Suprapubic skin (tissue), 4 donors: ENCODE measurements at regions not wholly inside any gene's neighbourhood (a gene's known extent, or its start where the extent isn't known, plus 50 kb on each side); places are given as distances from the start of the nearest gene placed in this dataset.
"Not testable (repeated sequence)": the region's sequence is repeated elsewhere in the genome, so short reads cannot be mapped to it uniquely, and the experiment has no call there.

Experiments used
- DNase-seq, 2 donors: peaks; one replicate each; pipeline ENCODE4 v3.0.0-alpha.2; 2019; ENCODE audit warnings: low spot score in 2 of 2
- H3K27ac ChIP-seq: fragments of 200-600 bp; sonication (generic); one replicate; pipeline ENCODE4 v1.5.1; 2019
- H3K27me3 ChIP-seq: fragments of 200-600 bp; sonication (generic); one replicate; pipeline ENCODE4 v1.5.1; 2019
- H3K36me3 ChIP-seq: fragments of 200-600 bp; sonication (generic); one replicate; pipeline ENCODE4 v1.5.1; 2019
- H3K4me1 ChIP-seq: fragments of 200-600 bp; sonication (generic); one replicate; pipeline ENCODE4 v1.5.1; 2019
- H3K4me3 ChIP-seq: fragments of 200-600 bp; sonication (generic); one replicate; pipeline ENCODE4 v1.5.1; 2019; ENCODE audit warnings: mild to moderate bottlenecking
- H3K9me3 ChIP-seq: fragments of 200-600 bp; sonication (generic); one replicate; pipeline ENCODE4 v1.5.1; 2019
- EP300 ChIP-seq: sonication (generic); formaldehyde crosslinking; IDR thresholded peaks from one replicate; pipeline ENCODE4 v1.6.1; 2017; ENCODE audit warnings: antibody characterized with exemption
- POLR2A ChIP-seq, 2 donors: fragments of 450-650 bp; IDR thresholded peaks; one replicate each; pipeline ENCODE4 v1.6.1; 2017; ENCODE audit warnings: antibody characterized with exemption in 2 of 2, mild to moderate bottlenecking in 2 of 2, moderate library complexity in 2 of 2
- POLR2AphosphoS5 ChIP-seq, 3 donors: sonication (generic); formaldehyde crosslinking; IDR thresholded peaks; one replicate each; pipeline ENCODE4 v1.6.1; 2017; ENCODE audit warnings: antibody characterized with exemption in 3 of 3
- WGBS: methylation state at CpG from one replicate; pipeline ENCODE4 v1.1.5; 2018; 5-methylcytosine and 5-hydroxymethylcytosine counted together
- TF ChIP-seq, protein P1 (sequence below), 2 donors: fragments of 200-600 bp in 1 of 2; fragments of 450-650 bp in 1 of 2; sonication (generic) in 1 of 2; IDR thresholded peaks; one replicate each; pipeline ENCODE4 v1.5.1; 2016 to 2019; ENCODE audit warnings: antibody characterized with exemption in 2 of 2, mild to moderate bottlenecking in 1 of 2, moderate library complexity in 1 of 2

GRCh38 chr12:88836156-88836555 lies 255.9 kb upstream of the KITLG start:
- Histone ChIP-seq H3K4me1 (no peaks in the 10 kb centered on the region), H3K36me3 (no peaks in the 10 kb centered on the region), H3K27me3 (no peaks in the 10 kb centered on the region), H3K4me3 (no peak overlapping the region), H3K27ac (no peak overlapping the region), H3K9me3 (peaks cover 4% of the 10 kb centered on the region)
- WGBS = 85% methylated on average over 1 of the region's 1 CpG
- TF ChIP-seq EP300 (no peak), POLR2A (IDR thresholded peaks at IDR 0.05) (no peak), POLR2AphosphoS5 (IDR thresholded peaks at IDR 0.05) (no peak)
- DNase-seq = no peak

DNA sequence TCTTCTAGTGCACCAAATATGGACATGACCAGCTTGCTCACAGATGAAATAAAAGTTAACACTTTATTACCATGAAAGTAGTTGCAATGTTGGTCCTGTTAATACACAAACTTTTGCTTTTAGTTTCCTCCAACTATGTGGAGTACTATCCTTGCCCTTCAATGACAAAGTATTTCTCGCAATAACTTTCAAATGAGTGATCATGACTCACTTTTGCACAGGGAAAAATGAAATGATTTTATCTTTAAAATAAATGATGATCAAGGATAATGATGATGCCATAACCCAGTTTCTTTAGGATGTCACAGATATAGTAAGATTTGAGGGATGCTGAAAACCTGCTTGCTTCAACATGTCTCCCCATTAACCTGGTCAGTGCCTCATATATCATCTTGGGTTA lies 254.0 kb upstream of the KITLG start:
- H3K27ac ChIP-seq = no peak overlapping the region
- no peak overlapping the region for H3K4me3 ChIP-seq
- H3K36me3 ChIP-seq = no peaks in the 10 kb centered on the region
- peaks cover 4% of the 10 kb centered on the region for H3K9me3 ChIP-seq
- no peaks in the 10 kb centered on the region for H3K27me3 ChIP-seq
- DNase-seq = no peak
- no peaks in the 10 kb centered on the region for H3K4me1 ChIP-seq
- TF ChIP-seq EP300 (no peak), POLR2A (IDR thresholded peaks at IDR 0.05) (no peak), POLR2AphosphoS5 (IDR thresholded peaks at IDR 0.05) (no peak)
- TF ChIP-seq, protein P1, sequence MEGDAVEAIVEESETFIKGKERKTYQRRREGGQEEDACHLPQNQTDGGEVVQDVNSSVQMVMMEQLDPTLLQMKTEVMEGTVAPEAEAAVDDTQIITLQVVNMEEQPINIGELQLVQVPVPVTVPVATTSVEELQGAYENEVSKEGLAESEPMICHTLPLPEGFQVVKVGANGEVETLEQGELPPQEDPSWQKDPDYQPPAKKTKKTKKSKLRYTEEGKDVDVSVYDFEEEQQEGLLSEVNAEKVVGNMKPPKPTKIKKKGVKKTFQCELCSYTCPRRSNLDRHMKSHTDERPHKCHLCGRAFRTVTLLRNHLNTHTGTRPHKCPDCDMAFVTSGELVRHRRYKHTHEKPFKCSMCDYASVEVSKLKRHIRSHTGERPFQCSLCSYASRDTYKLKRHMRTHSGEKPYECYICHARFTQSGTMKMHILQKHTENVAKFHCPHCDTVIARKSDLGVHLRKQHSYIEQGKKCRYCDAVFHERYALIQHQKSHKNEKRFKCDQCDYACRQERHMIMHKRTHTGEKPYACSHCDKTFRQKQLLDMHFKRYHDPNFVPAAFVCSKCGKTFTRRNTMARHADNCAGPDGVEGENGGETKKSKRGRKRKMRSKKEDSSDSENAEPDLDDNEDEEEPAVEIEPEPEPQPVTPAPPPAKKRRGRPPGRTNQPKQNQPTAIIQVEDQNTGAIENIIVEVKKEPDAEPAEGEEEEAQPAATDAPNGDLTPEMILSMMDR (IDR thresholded peaks at IDR 0.05) = no peak
- 78% methylated on average over 1 of the region's 1 CpG for WGBS

- Histone ChIP-seq H3K4me1 (no peaks in the 10 kb centered on the region), H3K27me3 (no peaks in the 10 kb centered on the region), H3K36me3 (no peaks in the 10 kb centered on the region), H3K4me3 (no peak overlapping the region), H3K27ac (no peak overlapping the region), H3K9me3 (no peaks in the 10 kb centered on the region)
- DNase-seq = no peak
- TF ChIP-seq POLR2A (IDR thresholded peaks at IDR 0.05) (no peak), EP300 (no peak), POLR2AphosphoS5 (IDR thresholded peaks at IDR 0.05) (no peak)
- TF ChIP-seq, protein P1 (IDR thresholded peaks at IDR 0.05) = no peak
Measured at GRCh38 chr12:88833641-88834116, 253.4 kb upstream of the KITLG start.

DNA sequence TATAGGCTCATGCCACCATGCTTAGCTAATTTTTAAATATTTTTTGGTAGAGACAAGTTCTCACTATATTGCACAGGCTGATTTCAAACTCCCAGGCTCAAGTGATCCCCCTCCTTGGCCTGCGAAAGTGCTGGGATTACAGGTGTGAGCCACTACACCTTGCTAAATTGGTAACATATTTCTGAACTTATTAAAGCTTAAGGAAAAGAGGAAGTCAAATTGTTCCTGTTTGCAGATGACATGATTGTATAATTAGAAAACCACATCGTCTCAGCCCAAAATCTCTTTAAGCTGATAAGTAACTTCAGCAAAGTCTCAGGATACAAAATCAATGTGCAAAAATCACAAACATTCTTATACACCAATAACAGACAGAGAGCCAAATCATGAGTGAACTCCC lies 248.3 kb upstream of the KITLG start:
- DNase-seq, H3K27ac ChIP-seq, H3K27me3 ChIP-seq, H3K4me1 ChIP-seq, H3K9me3 ChIP-seq, H3K4me3 ChIP-seq, H3K36me3 ChIP-seq: not testable (repeated sequence)
- WGBS = 86% methylated on average over 2 of the region's 2 CpGs

DNA sequence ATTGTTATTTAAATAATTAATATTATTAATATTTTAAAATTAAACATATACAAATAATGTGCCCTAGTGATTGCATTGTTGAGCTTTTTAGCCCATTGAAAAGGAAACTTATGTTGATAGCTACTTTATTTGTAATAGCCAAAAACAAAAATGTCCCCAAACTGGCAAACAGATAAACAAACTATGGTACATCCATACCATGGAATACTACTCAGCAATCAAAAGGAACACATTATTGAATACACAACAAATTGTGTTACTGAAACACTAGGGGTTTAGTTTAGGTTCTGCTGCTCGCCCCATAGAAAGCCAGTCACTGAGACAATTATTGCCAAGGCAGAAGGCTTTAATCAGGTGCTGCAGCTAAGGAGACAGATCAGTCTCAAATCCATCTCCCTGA lies 239.7 kb upstream of the KITLG start:
- no peak overlapping the region for H3K4me3 ChIP-seq
- 85% methylated on average over 1 of the region's 1 CpG for WGBS

DNA sequence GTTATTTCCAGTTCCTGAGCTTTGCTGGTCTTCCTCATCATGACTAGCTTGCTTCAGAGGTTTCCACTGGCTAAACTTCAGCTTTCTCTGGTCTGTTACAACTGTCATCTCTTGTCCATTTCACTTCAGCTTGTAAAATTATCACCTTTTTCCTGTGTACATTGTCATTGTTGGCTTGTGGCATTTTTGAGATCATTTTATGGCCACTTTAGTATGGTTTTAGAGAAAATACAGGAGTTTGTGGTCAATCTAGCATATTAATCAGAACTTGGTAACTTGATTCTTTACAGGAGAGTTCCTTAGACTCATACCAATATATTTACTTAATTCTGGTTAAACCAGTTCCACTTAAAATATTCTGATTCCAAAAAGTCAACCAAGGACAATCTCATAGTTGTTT lies 235.9 kb upstream of the KITLG start:
- H3K27ac ChIP-seq = no peak overlapping the region
- no peak for DNase-seq
- TF ChIP-seq, protein P1 (IDR thresholded peaks at IDR 0.05) = no peak
- TF ChIP-seq EP300 = no peak
- no peak for TF ChIP-seq POLR2AphosphoS5 (IDR thresholded peaks at IDR 0.05)
- no peak for TF ChIP-seq POLR2A (IDR thresholded peaks at IDR 0.05)
- no peaks in the 10 kb centered on the region for H3K27me3 ChIP-seq
- H3K9me3 ChIP-seq = no peaks in the 10 kb centered on the region
- peaks cover 13% of the 10 kb centered on the region for H3K4me1 ChIP-seq
- no peak overlapping the region for H3K4me3 ChIP-seq
- H3K36me3 ChIP-seq = no peaks in the 10 kb centered on the region

More for the DNA sequence above, 239.7 kb upstream of the KITLG start:
- Histone ChIP-seq H3K9me3 (no peaks in the 10 kb centered on the region), H3K27ac (no peak overlapping the region), H3K36me3 (no peaks in the 10 kb centered on the region), H3K4me1 (peaks cover 6% of the 10 kb centered on the region), H3K27me3 (no peaks in the 10 kb centered on the region)
- TF ChIP-seq POLR2AphosphoS5 (IDR thresholded peaks at IDR 0.05) (no peak), POLR2A (IDR thresholded peaks at IDR 0.05) (no peak), EP300 (no peak)
- TF ChIP-seq, protein P1 (IDR thresholded peaks at IDR 0.05) = no peak
- DNase-seq = no peak
